ENCODE measurements at regions not wholly inside any gene's neighbourhood (a gene's known extent, or its start where the extent isn't known, plus 50 kb on each side); places are given as distances from the start of the nearest gene placed in this dataset.
"Not testable (repeated sequence)": the region's sequence is repeated elsewhere in the genome, so short reads cannot be mapped to it uniquely, and the experiment has no call there.

DNA sequence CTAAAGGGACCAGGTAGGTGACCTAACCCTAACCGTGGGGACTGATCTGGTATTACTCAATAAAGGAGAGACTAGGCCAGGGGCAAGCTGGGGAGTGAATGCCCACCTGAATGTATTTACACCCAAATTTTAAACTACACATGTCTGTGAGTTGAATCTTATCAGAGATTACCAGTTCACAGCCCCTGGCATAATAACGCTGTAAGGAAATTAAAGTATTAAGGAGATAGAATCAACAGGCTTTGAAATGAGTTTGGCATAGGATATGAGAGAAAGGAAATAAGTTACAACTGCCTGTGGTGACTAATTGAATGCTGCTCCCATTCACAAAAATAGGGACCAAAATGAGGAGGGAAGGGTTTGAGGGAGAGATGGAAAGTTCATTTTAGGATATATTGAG is 593.3 kb downstream of the CSNK1G3 start:
- H3K36me3 ChIP-seq = no peaks in the 10 kb centered on the region
- TF ChIP-seq EP300 (IDR thresholded peaks at IDR 0.05) (no peak), POLR2A (IDR thresholded peaks at IDR 0.05) (no peak), POLR2AphosphoS5 (IDR thresholded peaks at IDR 0.05) (no peak)
- TF ChIP-seq, protein P1, sequence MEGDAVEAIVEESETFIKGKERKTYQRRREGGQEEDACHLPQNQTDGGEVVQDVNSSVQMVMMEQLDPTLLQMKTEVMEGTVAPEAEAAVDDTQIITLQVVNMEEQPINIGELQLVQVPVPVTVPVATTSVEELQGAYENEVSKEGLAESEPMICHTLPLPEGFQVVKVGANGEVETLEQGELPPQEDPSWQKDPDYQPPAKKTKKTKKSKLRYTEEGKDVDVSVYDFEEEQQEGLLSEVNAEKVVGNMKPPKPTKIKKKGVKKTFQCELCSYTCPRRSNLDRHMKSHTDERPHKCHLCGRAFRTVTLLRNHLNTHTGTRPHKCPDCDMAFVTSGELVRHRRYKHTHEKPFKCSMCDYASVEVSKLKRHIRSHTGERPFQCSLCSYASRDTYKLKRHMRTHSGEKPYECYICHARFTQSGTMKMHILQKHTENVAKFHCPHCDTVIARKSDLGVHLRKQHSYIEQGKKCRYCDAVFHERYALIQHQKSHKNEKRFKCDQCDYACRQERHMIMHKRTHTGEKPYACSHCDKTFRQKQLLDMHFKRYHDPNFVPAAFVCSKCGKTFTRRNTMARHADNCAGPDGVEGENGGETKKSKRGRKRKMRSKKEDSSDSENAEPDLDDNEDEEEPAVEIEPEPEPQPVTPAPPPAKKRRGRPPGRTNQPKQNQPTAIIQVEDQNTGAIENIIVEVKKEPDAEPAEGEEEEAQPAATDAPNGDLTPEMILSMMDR (IDR thresholded peaks at IDR 0.05) = no peak
- H3K27me3 ChIP-seq = no peaks in the 10 kb centered on the region
- ATAC-seq (ENCODE audit: low FRiP score in 2 of 2) = no peak
- H3K27ac ChIP-seq = no peak overlapping the region
- 70 to 77% methylated on average over 2 of the region's 2 CpGs for WGBS, 2 donors
- no peak overlapping the region for H3K4me3 ChIP-seq
- H3K9me3 ChIP-seq = no peaks in the 10 kb centered on the region
- no peaks in the 10 kb centered on the region for H3K4me1 ChIP-seq
- DNase-seq = no peak

DNA sequence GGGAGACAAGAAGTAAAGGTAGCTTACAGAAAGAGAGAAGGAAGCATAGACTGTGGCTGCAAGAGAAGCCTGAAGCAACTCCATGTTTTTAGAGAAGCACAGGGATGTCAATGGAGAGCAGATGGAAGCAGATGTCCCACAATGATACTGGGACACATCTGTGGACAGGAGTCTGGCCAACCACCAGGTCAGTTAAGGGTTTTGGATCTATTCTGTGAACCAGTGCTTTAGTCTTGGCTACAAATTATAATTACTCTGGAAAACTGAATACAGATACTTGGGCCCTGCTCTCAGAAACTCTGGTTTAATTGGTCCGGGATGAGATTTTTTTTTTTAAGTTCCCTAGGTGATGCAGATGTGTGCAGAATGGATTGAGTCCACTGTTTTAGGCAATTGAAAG is 592.8 kb downstream of the CSNK1G3 start:
- ATAC-seq (ENCODE audit: low FRiP score in 2 of 2) (no peak), DNase-seq (no peak)
- 90 to 100% methylated on average over 1 of the region's 1 CpG for WGBS, 2 donors
- Histone ChIP-seq H3K27me3 (no peaks in the 10 kb centered on the region), H3K4me3 (no peak overlapping the region), H3K36me3 (no peaks in the 10 kb centered on the region), H3K4me1 (no peaks in the 10 kb centered on the region), H3K27ac (no peak overlapping the region), H3K9me3 (no peaks in the 10 kb centered on the region)
- TF ChIP-seq POLR2A (IDR thresholded peaks at IDR 0.05) (no peak), EP300 (IDR thresholded peaks at IDR 0.05) (no peak), POLR2AphosphoS5 (IDR thresholded peaks at IDR 0.05) (no peak)
- TF ChIP-seq, protein P1 (IDR thresholded peaks at IDR 0.05) = no peak

DNA sequence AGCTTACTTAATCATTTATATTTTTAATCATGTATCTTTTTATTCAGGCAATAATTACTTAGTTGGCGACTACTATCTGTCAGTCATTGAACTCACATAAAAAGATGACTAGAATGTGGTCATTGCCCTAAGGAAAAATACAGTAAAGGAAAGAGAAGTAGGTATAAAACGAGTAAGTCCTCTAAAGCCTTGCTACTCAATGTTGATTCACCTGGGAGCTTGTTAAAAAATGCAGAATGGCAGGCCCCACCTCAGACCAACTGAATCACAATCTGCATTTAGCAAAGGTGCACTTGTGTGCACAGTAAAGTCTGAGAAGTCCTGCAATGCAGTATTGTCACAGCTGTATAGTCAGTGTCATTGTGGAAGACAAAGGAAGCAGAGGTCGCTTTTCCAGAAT is 592.4 kb downstream of the CSNK1G3 start:
- no peaks in the 10 kb centered on the region for H3K4me1 ChIP-seq
- no peak for ATAC-seq (ENCODE audit: low FRiP score in 2 of 2)
- no peak for DNase-seq
- H3K9me3 ChIP-seq = no peaks in the 10 kb centered on the region
- H3K36me3 ChIP-seq = no peaks in the 10 kb centered on the region
- no peak overlapping the region for H3K27ac ChIP-seq
- H3K27me3 ChIP-seq = no peaks in the 10 kb centered on the region
- TF ChIP-seq, protein P1 (IDR thresholded peaks at IDR 0.05) = no peak
- no peak for TF ChIP-seq POLR2A (IDR thresholded peaks at IDR 0.05)
- TF ChIP-seq POLR2AphosphoS5 (IDR thresholded peaks at IDR 0.05) = no peak
- no peak for TF ChIP-seq EP300 (IDR thresholded peaks at IDR 0.05)
- 77 to 91% methylated on average over 3 of the region's 3 CpGs for WGBS, 2 donors
- H3K4me3 ChIP-seq = no peak overlapping the region

DNA sequence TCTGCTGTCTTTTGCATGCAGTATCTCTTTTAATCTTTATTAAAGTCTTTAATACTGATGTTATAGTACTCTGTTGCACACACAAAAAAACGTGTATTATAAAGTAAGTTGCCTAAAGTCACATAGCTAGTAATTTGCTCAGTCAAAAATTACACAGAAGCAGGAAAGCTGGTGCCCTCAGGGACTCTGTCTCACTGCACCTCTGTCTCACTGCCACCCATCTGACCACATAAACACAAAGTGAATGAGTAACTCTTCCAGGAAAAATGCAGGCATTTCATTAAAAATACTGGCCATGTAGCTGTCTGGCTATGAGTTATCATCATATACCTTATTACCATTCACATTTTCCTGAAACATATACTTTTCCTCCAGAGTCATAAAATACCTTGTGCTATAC is 591.7 kb downstream of the CSNK1G3 start:
- TF ChIP-seq POLR2A (IDR thresholded peaks at IDR 0.05) = no peak
- no peak for TF ChIP-seq EP300 (IDR thresholded peaks at IDR 0.05)
- no peak for TF ChIP-seq POLR2AphosphoS5 (IDR thresholded peaks at IDR 0.05)
- TF ChIP-seq, protein P1 (IDR thresholded peaks at IDR 0.05) = no peak
- Histone ChIP-seq H3K27me3 (no peaks in the 10 kb centered on the region), H3K4me1 (no peaks in the 10 kb centered on the region), H3K9me3 (no peaks in the 10 kb centered on the region), H3K27ac (no peak overlapping the region), H3K4me3 (no peak overlapping the region), H3K36me3 (no peaks in the 10 kb centered on the region)
- DNase-seq (no peak), ATAC-seq (ENCODE audit: low FRiP score in 2 of 2) (no peak)
- 59 to 62% methylated on average over 1 of the region's 1 CpG for WGBS, 2 donors

DNA sequence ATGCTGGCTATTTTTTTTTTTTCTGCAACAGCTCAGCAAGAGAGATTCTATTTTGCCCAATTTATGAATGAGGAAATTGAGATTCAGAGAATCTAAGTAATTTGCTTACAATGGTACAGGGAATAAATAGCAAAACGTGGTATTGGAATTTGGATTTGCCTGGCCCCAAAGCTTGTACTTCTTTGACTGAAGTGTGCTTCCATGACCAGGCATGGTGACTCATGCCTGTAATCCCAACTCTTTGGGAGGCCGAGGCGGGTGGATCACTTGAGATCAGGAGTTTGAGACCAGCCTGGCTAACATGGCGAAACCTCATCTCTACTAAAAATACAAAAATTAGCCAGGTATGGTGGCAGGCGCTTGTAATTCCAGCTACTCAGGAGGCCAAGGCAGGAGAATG is 591.1 kb downstream of the CSNK1G3 start:
- not testable (repeated sequence) for H3K9me3 ChIP-seq; ATAC-seq (ENCODE audit: low FRiP score in 2 of 2); H3K27ac ChIP-seq; H3K27me3 ChIP-seq; H3K4me3 ChIP-seq; H3K36me3 ChIP-seq; H3K4me1 ChIP-seq; DNase-seq
- 91 to 93% methylated on average over 5 of the region's 5 CpGs for WGBS, 2 donors
